AG09309 (cell line): ENCODE measurements at regions not wholly inside any gene's neighbourhood (a gene's known extent, or its start where the extent isn't known, plus 50 kb on each side); places are given as distances from the start of the nearest gene placed in this dataset.
"Not testable (repeated sequence)": the region's sequence is repeated elsewhere in the genome, so short reads cannot be mapped to it uniquely, and the experiment has no call there.

Experiments used
- DNase-seq: peaks from one replicate; pipeline ENCODE4 v3.0.0-alpha.2; 2010; ENCODE audit warnings: low read depth
- H3K4me3 ChIP-seq: 2 replicates; pipeline ENCODE4 v1.5.1; 2011; ENCODE audit warnings: mild to moderate bottlenecking, low read depth, low read length, moderate library complexity; ENCODE audit not compliant: control insufficient read depth
- TF ChIP-seq, protein P1 (sequence below): IDR thresholded peaks from 2 replicates; pipeline ENCODE4 v1.5.1; 2011; ENCODE audit warnings: mild to moderate bottlenecking, low read depth, low read length, inconsistent platforms; ENCODE audit not compliant: insufficient read depth, control insufficient read depth; ENCODE audit errors: missing control alignments

DNA sequence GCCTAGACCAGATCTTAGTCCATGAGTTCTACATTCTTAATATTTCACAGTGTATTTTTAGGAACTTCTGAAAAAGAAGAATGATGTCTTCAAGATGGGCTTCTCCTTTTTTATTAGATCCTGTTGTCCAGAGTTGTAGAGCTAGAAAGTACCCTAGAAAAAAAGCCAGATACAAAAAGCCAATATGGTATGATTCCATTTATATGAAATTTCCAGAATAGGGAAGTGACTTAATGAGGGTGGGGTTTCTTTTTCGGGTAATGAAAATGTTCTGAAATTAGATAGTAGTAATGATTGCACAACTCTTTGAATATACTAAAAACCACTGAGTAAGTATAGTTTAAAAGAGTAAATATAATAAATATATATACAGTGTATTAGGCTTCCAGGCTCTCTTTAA, 116.9 kb downstream of the NFKBIZ start:
- no peak overlapping the region for H3K4me3 ChIP-seq
- DNase-seq, result no peak
- TF ChIP-seq, protein P1, sequence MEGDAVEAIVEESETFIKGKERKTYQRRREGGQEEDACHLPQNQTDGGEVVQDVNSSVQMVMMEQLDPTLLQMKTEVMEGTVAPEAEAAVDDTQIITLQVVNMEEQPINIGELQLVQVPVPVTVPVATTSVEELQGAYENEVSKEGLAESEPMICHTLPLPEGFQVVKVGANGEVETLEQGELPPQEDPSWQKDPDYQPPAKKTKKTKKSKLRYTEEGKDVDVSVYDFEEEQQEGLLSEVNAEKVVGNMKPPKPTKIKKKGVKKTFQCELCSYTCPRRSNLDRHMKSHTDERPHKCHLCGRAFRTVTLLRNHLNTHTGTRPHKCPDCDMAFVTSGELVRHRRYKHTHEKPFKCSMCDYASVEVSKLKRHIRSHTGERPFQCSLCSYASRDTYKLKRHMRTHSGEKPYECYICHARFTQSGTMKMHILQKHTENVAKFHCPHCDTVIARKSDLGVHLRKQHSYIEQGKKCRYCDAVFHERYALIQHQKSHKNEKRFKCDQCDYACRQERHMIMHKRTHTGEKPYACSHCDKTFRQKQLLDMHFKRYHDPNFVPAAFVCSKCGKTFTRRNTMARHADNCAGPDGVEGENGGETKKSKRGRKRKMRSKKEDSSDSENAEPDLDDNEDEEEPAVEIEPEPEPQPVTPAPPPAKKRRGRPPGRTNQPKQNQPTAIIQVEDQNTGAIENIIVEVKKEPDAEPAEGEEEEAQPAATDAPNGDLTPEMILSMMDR, result no peak

DNA sequence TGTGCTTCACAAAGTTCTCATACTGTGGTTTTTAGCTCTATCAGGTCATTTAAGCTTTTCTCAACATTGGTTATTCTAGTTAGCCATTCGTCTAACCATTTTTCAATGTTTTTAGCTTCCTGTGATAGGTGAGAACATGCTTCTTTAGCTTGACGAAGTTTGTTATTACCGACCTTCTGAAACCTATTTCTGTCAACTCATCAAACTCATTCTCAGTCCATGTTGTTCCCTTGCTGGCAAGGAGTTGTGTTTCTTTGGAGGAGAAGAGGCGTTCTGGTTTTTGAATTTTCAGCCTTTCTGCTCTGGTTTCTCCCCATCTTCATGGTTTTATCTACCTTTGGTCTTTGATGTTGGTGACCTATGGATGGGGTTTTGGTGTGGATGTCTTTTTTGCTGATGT, 120.9 kb downstream of the NFKBIZ start:
- TF ChIP-seq, protein P1, result no peak
- no peak overlapping the region for H3K4me3 ChIP-seq
- no peak for DNase-seq

DNA sequence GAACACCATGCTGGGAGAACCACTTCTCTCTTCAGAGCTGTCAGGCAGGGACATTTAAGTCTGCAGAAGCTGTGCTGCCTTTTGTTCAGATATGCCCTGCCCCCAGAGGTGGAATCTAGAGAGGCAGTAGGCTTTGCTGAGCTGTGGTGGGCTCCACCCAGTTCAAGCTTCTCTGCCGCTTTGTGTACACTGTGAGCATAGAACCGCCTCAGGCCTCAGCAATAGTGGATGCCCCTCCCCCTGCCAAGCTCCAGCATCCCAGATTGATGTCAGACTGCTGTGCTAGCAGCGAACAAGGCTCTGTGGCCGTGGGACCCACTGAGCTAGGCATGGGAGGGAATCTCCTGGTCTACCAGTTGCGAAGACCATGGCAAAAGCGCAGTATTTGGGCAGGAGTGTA, 121.6 kb downstream of the NFKBIZ start:
- TF ChIP-seq, protein P1, result no peak
- DNase-seq, result no peak

DNA sequence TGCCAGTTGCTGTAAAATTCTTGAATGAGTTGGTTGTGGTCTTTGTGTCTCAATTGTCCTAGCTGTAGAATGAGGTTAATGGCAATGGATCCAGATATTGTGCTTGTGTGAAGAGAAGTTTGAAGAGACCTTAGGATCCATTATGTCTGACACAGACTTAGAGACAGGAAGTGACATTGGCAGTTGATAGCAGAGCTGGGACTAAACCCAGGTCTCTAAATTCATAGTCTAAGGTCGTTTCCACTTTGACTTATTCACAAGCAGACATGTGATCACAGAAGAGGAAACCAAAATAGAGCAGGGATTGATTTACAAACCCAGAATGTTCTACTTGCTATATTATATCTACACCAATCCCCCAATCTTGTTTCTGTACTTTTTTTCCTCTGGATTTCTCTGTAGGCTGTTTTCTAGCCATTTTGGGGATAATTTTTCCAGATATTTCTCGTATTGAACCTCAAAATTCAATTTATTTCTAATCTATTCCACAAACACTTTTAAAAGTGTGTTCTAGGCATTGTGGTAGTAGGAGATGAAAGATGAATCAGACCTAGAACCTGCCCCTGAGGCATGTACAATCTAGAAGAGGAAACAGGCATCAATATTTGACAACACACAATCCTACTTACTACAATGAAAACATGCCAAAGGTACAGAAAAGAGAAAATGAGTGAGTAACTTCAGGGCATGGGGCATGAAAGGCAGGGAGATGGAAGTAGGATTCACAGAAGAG, 123.3 kb downstream of the NFKBIZ start:
- TF ChIP-seq, protein P1, result no peak
- DNase-seq, result no peak

More for the DNA sequence above, 121.6 kb downstream of the NFKBIZ start:
- H3K4me3 ChIP-seq, result no peak overlapping the region

DNA sequence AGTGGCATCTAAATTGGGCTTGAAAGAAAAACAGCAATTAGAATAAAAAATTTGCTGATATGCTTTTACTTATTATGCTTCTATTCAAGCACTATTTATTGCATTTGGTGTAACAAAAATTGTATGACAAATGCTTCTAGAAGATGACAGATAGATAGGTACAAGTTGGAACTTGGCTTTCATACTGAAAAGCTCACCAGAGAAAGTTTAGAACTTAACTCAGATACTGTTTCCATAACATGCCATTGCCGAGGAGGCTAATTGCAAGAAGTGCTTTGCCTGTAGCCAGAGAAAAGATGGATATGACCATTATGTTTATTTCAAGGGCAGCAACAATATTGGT, 123.8 kb downstream of the NFKBIZ start:
- no peak for DNase-seq
- TF ChIP-seq, protein P1, result no peak
- H3K4me3 ChIP-seq, result no peak overlapping the region

More for the DNA sequence above, 123.3 kb downstream of the NFKBIZ start:
- H3K4me3 ChIP-seq, result no peak overlapping the region

DNA sequence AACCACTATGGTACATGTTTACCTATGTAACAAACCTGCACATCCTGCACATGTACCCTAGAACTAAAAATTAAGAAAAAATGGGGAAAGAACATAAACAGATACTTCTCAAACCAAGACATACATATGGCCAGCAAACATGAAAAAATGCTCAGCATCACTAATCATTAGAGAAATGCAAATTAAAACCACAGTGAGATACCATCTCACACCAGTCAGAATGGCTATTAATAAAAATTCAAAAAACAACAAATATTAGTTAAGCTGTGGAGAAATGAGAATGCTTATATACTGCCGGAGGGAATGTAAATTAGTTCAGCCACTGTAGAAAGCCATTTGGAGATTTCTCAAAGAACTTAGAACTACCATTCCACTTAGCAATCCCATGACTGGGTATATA, 126.1 kb downstream of the NFKBIZ start:
- H3K4me3 ChIP-seq, result not testable (repeated sequence)

DNA sequence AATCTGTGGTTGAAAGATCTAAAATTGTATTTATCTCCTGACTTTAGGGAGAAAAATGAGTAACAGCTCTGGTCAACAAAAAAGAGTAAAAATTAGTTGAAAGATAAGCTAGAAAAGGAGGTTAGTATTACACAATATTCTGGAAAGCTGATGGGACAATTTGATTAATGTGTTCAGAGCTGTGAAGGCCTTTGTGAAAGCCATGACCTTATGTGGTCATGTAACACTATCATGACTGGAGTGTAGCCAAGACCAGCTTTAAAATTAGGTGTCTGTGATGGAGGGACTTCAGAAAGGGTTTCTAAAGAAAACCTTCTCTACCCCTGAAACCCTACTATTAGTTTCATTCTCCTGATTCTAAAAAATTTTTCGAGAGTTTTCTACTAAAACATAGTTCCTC, 127.2 kb downstream of the NFKBIZ start:
- no peak for DNase-seq
- TF ChIP-seq, protein P1, result no peak
- H3K4me3 ChIP-seq, result no peak overlapping the region

More for the DNA sequence above, 126.1 kb downstream of the NFKBIZ start:
- not testable (repeated sequence) for DNase-seq
